DLD1 (cell line): ENCODE measurements at regions not wholly inside any gene's neighbourhood (a gene's known extent, or its start where the extent isn't known, plus 50 kb on each side); places are given as distances from the start of the nearest gene placed in this dataset.

Experiments used
- in situ Hi-C: cut with HindIII; loops from 2 replicates; pipeline ENCODE4 v1.10.0; 2017; ENCODE audit warnings: low sequenced_read_pairs

- in situ Hi-C loops: loop anchor here (25.0 kb wide), 1 partner anchor 127 kb away; the partner anchor contains the start of gene MSANTD1
These were observed 71.4 kb downstream of the RGS12 start for GRCh38 chr4:3364199-3364598.

GRCh38 chr4:3364634-3365314 is 72.0 kb downstream of the RGS12 start:
- in situ Hi-C loops: loop anchor here (5.0 to 25.0 kb wide), 2 partner anchors 63 to 127 kb away; partner anchors contain the start of gene MSANTD1

GRCh38 chr4:3365326-3365725 is 72.5 kb downstream of the RGS12 start:
- in situ Hi-C loops: loop anchor here (5.0 to 25.0 kb wide), 2 partner anchors 62 to 128 kb away; partner anchors contain the start of gene MSANTD1

GRCh38 chr4:3365871-3366842 is 73.3 kb downstream of the RGS12 start:
- in situ Hi-C loops: loop anchor here (5.0 to 25.0 kb wide), 2 partner anchors 61 to 129 kb away; partner anchors contain the start of gene MSANTD1

- in situ Hi-C loops: loop anchor here (5.0 to 25.0 kb wide), 2 partner anchors 60 to 130 kb away; partner anchors contain the start of gene MSANTD1
These were observed 74.3 kb downstream of the RGS12 start for GRCh38 chr4:3366893-3367775.

GRCh38 chr4:3367866-3368265 is 73.9 kb upstream of the HGFAC start:
- in situ Hi-C loops: loop anchor here (5.0 to 25.0 kb wide), 2 partner anchors 59 to 131 kb away; partner anchors contain the start of gene MSANTD1

- in situ Hi-C loops: loop anchor here (5.0 to 25.0 kb wide), 2 partner anchors 59 to 131 kb away; partner anchors contain the start of gene MSANTD1
These were observed 73.4 kb upstream of the HGFAC start for GRCh38 chr4:3368334-3368733.

GRCh38 chr4:3368841-3369760 is 72.7 kb upstream of the HGFAC start:
- in situ Hi-C loops: loop anchor here (5.0 to 25.0 kb wide), 2 partner anchors 58 to 132 kb away; partner anchors contain the start of gene MSANTD1

- in situ Hi-C loops: loop anchor here (5.0 to 25.0 kb wide), 2 partner anchors 57 to 133 kb away; partner anchors contain the start of gene MSANTD1
These were observed 71.7 kb upstream of the HGFAC start for GRCh38 chr4:3369781-3370674.

- in situ Hi-C loops: loop anchor here (25.0 kb wide), 1 partner anchor 134 kb away; the partner anchor contains the start of gene MSANTD1
These were observed 70.5 kb upstream of the HGFAC start for GRCh38 chr4:3371033-3372001.

- in situ Hi-C loops: loop anchor here (25.0 kb wide), 1 partner anchor 135 kb away; the partner anchor contains the start of gene MSANTD1
These were observed 69.4 kb upstream of the HGFAC start for GRCh38 chr4:3372264-3372932.

- in situ Hi-C loops: loop anchor here (25.0 kb wide), 1 partner anchor 136 kb away; the partner anchor contains the start of gene MSANTD1
These were observed 68.8 kb upstream of the HGFAC start for GRCh38 chr4:3372933-3373465.

- in situ Hi-C loops: loop anchor here (25.0 kb wide), 1 partner anchor 136 kb away; the partner anchor contains the start of gene MSANTD1
These were observed 68.3 kb upstream of the HGFAC start for GRCh38 chr4:3373468-3373867.

- in situ Hi-C loops: loop anchor here (25.0 kb wide), 1 partner anchor 137 kb away; the partner anchor contains the start of gene MSANTD1
These were observed 67.6 kb upstream of the HGFAC start for GRCh38 chr4:3374011-3374645.

- in situ Hi-C loops: loop anchor here (25.0 kb wide), 1 partner anchor 137 kb away; the partner anchor contains the start of gene MSANTD1
These were observed 67.1 kb upstream of the HGFAC start for GRCh38 chr4:3374667-3375066.
